Activated naive CD4-positive, alpha-beta T cell treated with anti-CD3 and anti-CD28 coated beads, Interleukin-2, amount 50 U/mL, for 24 hours (primary cell): ENCODE measurements at regions not wholly inside any gene's neighbourhood (a gene's known extent, or its start where the extent isn't known, plus 50 kb on each side); places are given as distances from the start of the nearest gene placed in this dataset.

Source experiments
- H3K27ac Mint-ChIP-seq: one replicate; pipeline ENCODE4 v1.8.0; 2021; ENCODE audit warnings: mild to moderate bottlenecking, mixed read lengths
- H3K27me3 Mint-ChIP-seq: one replicate; pipeline ENCODE4 v1.8.0; 2021; ENCODE audit warnings: mixed read lengths
- H3K36me3 Mint-ChIP-seq: one replicate; pipeline ENCODE4 v1.8.0; 2021; ENCODE audit warnings: mixed read lengths
- H3K4me1 Mint-ChIP-seq: one replicate; pipeline ENCODE4 v1.8.0; 2021; ENCODE audit warnings: mixed read lengths
- H3K4me3 Mint-ChIP-seq: one replicate; pipeline ENCODE4 v1.8.0; 2021; ENCODE audit warnings: mild to moderate bottlenecking, mixed read lengths
- H3K9me3 Mint-ChIP-seq: one replicate; pipeline ENCODE4 v1.8.0; 2021; ENCODE audit warnings: mixed read lengths

- H3K27me3 Mint-ChIP-seq, result no peaks in the 10 kb centered on the region
- no peak overlapping the region for H3K4me3 Mint-ChIP-seq
- H3K36me3 Mint-ChIP-seq, result peaks cover 7% of the 10 kb centered on the region
- no peak overlapping the region for H3K27ac Mint-ChIP-seq
- no peaks in the 10 kb centered on the region for H3K9me3 Mint-ChIP-seq
- peaks cover 6% of the 10 kb centered on the region for H3K4me1 Mint-ChIP-seq
These were observed 164.7 kb upstream of the CENPW start for GRCh38 chr6:126175251-126175650.

- H3K4me1 Mint-ChIP-seq, result peaks cover under 1% of the 10 kb centered on the region
- no peak overlapping the region for H3K27ac Mint-ChIP-seq
- peaks cover 7% of the 10 kb centered on the region for H3K36me3 Mint-ChIP-seq
- no peaks in the 10 kb centered on the region for H3K27me3 Mint-ChIP-seq
- H3K4me3 Mint-ChIP-seq, result no peak overlapping the region
- H3K9me3 Mint-ChIP-seq, result no peaks in the 10 kb centered on the region
These were observed 163.6 kb upstream of the CENPW start for GRCh38 chr6:126176282-126176681.

GRCh38 chr6:126180585-126180984 is 159.3 kb upstream of the CENPW start:
- H3K9me3 Mint-ChIP-seq, result no peaks in the 10 kb centered on the region
- H3K4me3 Mint-ChIP-seq, result no peak overlapping the region

GRCh38 chr6:126181173-126181741 is 158.7 kb upstream of the CENPW start:
- Mint-ChIP-seq H3K4me1 (no peaks in the 10 kb centered on the region), H3K9me3 (no peaks in the 10 kb centered on the region), H3K27me3 (no peaks in the 10 kb centered on the region), H3K27ac (no peak overlapping the region), H3K4me3 (no peak overlapping the region), H3K36me3 (peaks cover 11% of the 10 kb centered on the region)

More at GRCh38 chr6:126180585-126180984, 159.3 kb upstream of the CENPW start:
- peaks cover 12% of the 10 kb centered on the region for H3K36me3 Mint-ChIP-seq
- no peaks in the 10 kb centered on the region for H3K27me3 Mint-ChIP-seq
- H3K4me1 Mint-ChIP-seq, result no peaks in the 10 kb centered on the region
- no peak overlapping the region for H3K27ac Mint-ChIP-seq

GRCh38 chr6:126181890-126182289 is 158.0 kb upstream of the CENPW start:
- no peaks in the 10 kb centered on the region for H3K27me3 Mint-ChIP-seq
- peaks cover 11% of the 10 kb centered on the region for H3K36me3 Mint-ChIP-seq
- H3K27ac Mint-ChIP-seq, result no peak overlapping the region
- no peaks in the 10 kb centered on the region for H3K4me1 Mint-ChIP-seq
- H3K9me3 Mint-ChIP-seq, result no peaks in the 10 kb centered on the region
- no peak overlapping the region for H3K4me3 Mint-ChIP-seq

GRCh38 chr6:126182650-126183311 is 157.1 kb upstream of the CENPW start:
- Mint-ChIP-seq H3K4me3 (no peak overlapping the region), H3K9me3 (no peaks in the 10 kb centered on the region), H3K4me1 (no peaks in the 10 kb centered on the region), H3K27ac (no peak overlapping the region), H3K36me3 (peaks cover 11% of the 10 kb centered on the region), H3K27me3 (no peaks in the 10 kb centered on the region)

GRCh38 chr6:126185774-126186173 is 154.1 kb upstream of the CENPW start:
- H3K4me3 Mint-ChIP-seq, result no peak overlapping the region
- no peaks in the 10 kb centered on the region for H3K27me3 Mint-ChIP-seq
- no peaks in the 10 kb centered on the region for H3K9me3 Mint-ChIP-seq
- H3K4me1 Mint-ChIP-seq, result no peaks in the 10 kb centered on the region
- peaks cover 6% of the 10 kb centered on the region for H3K36me3 Mint-ChIP-seq
- no peak overlapping the region for H3K27ac Mint-ChIP-seq

GRCh38 chr6:126188279-126188909 is 151.5 kb upstream of the CENPW start:
- H3K4me3 Mint-ChIP-seq, result no peak overlapping the region
- H3K27me3 Mint-ChIP-seq, result no peaks in the 10 kb centered on the region
- H3K4me1 Mint-ChIP-seq, result no peaks in the 10 kb centered on the region
- peaks cover 4% of the 10 kb centered on the region for H3K36me3 Mint-ChIP-seq
- no peak overlapping the region for H3K27ac Mint-ChIP-seq
- peaks cover 6% of the 10 kb centered on the region for H3K9me3 Mint-ChIP-seq

- Mint-ChIP-seq H3K4me3 (no peak overlapping the region), H3K9me3 (peaks cover 6% of the 10 kb centered on the region), H3K4me1 (no peaks in the 10 kb centered on the region), H3K27me3 (no peaks in the 10 kb centered on the region), H3K27ac (no peak overlapping the region), H3K36me3 (peaks cover 6% of the 10 kb centered on the region)
These were observed 144.2 kb upstream of the CENPW start for GRCh38 chr6:126195625-126196236.

GRCh38 chr6:126198631-126199030 is 141.3 kb upstream of the CENPW start:
- Mint-ChIP-seq H3K4me3 (no peak overlapping the region), H3K27ac (no peak overlapping the region), H3K27me3 (no peaks in the 10 kb centered on the region), H3K36me3 (peaks cover 8% of the 10 kb centered on the region), H3K4me1 (no peaks in the 10 kb centered on the region), H3K9me3 (no peaks in the 10 kb centered on the region)

GRCh38 chr6:126199466-126199865 is 140.4 kb upstream of the CENPW start:
- Mint-ChIP-seq H3K36me3 (peaks cover 5% of the 10 kb centered on the region), H3K27ac (no peak overlapping the region), H3K4me3 (no peak overlapping the region), H3K9me3 (no peaks in the 10 kb centered on the region), H3K27me3 (no peaks in the 10 kb centered on the region), H3K4me1 (no peaks in the 10 kb centered on the region)

GRCh38 chr6:126202707-126203106 is 137.2 kb upstream of the CENPW start:
- no peaks in the 10 kb centered on the region for H3K9me3 Mint-ChIP-seq
- H3K4me1 Mint-ChIP-seq, result no peaks in the 10 kb centered on the region
- H3K27me3 Mint-ChIP-seq, result no peaks in the 10 kb centered on the region
- H3K4me3 Mint-ChIP-seq, result no peak overlapping the region
- H3K27ac Mint-ChIP-seq, result no peak overlapping the region
- H3K36me3 Mint-ChIP-seq, result peaks cover 6% of the 10 kb centered on the region

- Mint-ChIP-seq H3K4me3 (no peak overlapping the region), H3K27ac (no peak overlapping the region), H3K9me3 (no peaks in the 10 kb centered on the region), H3K36me3 (peaks cover 6% of the 10 kb centered on the region), H3K27me3 (no peaks in the 10 kb centered on the region), H3K4me1 (no peaks in the 10 kb centered on the region)
These were observed 135.8 kb upstream of the CENPW start for GRCh38 chr6:126204126-126204525.

GRCh38 chr6:126204598-126204997 is 135.3 kb upstream of the CENPW start:
- Mint-ChIP-seq H3K27ac (no peak overlapping the region), H3K27me3 (no peaks in the 10 kb centered on the region)

GRCh38 chr6:126206504-126207246 is 133.2 kb upstream of the CENPW start:
- Mint-ChIP-seq H3K4me3 (no peak overlapping the region), H3K27ac (no peak overlapping the region), H3K9me3 (no peaks in the 10 kb centered on the region), H3K27me3 (no peaks in the 10 kb centered on the region), H3K4me1 (no peaks in the 10 kb centered on the region), H3K36me3 (peaks cover 1% of the 10 kb centered on the region)

More at GRCh38 chr6:126204598-126204997, 135.3 kb upstream of the CENPW start:
- Mint-ChIP-seq H3K36me3 (peaks cover 6% of the 10 kb centered on the region), H3K4me3 (no peak overlapping the region), H3K9me3 (no peaks in the 10 kb centered on the region), H3K4me1 (no peaks in the 10 kb centered on the region)
